ENCODE measurements at regions not wholly inside any gene's neighbourhood (a gene's known extent, or its start where the extent isn't known, plus 50 kb on each side); places are given as distances from the start of the nearest gene placed in this dataset.
"Not testable (repeated sequence)": the region's sequence is repeated elsewhere in the genome, so short reads cannot be mapped to it uniquely, and the experiment has no call there.

GRCh38 chr7:68371985-68372384 is 1226.3 kb upstream of the AUTS2 start:
- no peak for DNase-seq (ENCODE audit: low read depth, low spot score)

GRCh38 chr7:68376131-68376661 is 1222.1 kb upstream of the AUTS2 start:
- DNase-seq (ENCODE audit: low read depth, low spot score): no peak

GRCh38 chr7:68381731-68382130 is 1216.5 kb upstream of the AUTS2 start:
- no peak for DNase-seq (ENCODE audit: low read depth, low spot score)

- no peak for DNase-seq (ENCODE audit: low read depth, low spot score)
Measured at GRCh38 chr7:68384581-68384980, 1213.7 kb upstream of the AUTS2 start.

- no peak for DNase-seq (ENCODE audit: low read depth, low spot score)
Measured at GRCh38 chr7:68393051-68393450, 1205.2 kb upstream of the AUTS2 start.

- no peak for DNase-seq (ENCODE audit: low read depth, low spot score)
Measured at GRCh38 chr7:68394131-68394530, 1204.1 kb upstream of the AUTS2 start.

- DNase-seq (ENCODE audit: low read depth, low spot score): no peak
Measured at GRCh38 chr7:68399991-68400590, 1198.2 kb upstream of the AUTS2 start.

- no peak for DNase-seq (ENCODE audit: low read depth, low spot score)
Measured at GRCh38 chr7:68400783-68401182, 1197.5 kb upstream of the AUTS2 start.

GRCh38 chr7:68401313-68401712 is 1197.0 kb upstream of the AUTS2 start:
- DNase-seq (ENCODE audit: low read depth, low spot score): no peak

- DNase-seq (ENCODE audit: low read depth, low spot score): no peak
Measured at GRCh38 chr7:68406480-68406879, 1191.8 kb upstream of the AUTS2 start.

- DNase-seq (ENCODE audit: low read depth, low spot score): no peak
Measured at GRCh38 chr7:68407460-68407859, 1190.8 kb upstream of the AUTS2 start.

GRCh38 chr7:68408873-68409272 is 1189.4 kb upstream of the AUTS2 start:
- DNase-seq (ENCODE audit: low read depth, low spot score): no peak

GRCh38 chr7:68409851-68410250 is 1188.4 kb upstream of the AUTS2 start:
- DNase-seq (ENCODE audit: low read depth, low spot score): no peak

GRCh38 chr7:68410693-68411092 is 1187.6 kb upstream of the AUTS2 start:
- not testable (repeated sequence) for DNase-seq (ENCODE audit: low read depth, low spot score)

- DNase-seq (ENCODE audit: low read depth, low spot score): no peak
Measured at GRCh38 chr7:68411742-68412141, 1186.5 kb upstream of the AUTS2 start.

GRCh38 chr7:68414631-68415425 is 1183.4 kb upstream of the AUTS2 start:
- no peak for DNase-seq (ENCODE audit: low read depth, low spot score)

- no peak for DNase-seq (ENCODE audit: low read depth, low spot score)
Measured at GRCh38 chr7:68417002-68417401, 1181.3 kb upstream of the AUTS2 start.

- no peak for DNase-seq (ENCODE audit: low read depth, low spot score)
Measured at GRCh38 chr7:68417659-68418058, 1180.6 kb upstream of the AUTS2 start.

GRCh38 chr7:68420342-68421192 is 1177.7 kb upstream of the AUTS2 start:
- DNase-seq (ENCODE audit: low read depth, low spot score): no peak

GRCh38 chr7:68421712-68422111 is 1176.6 kb upstream of the AUTS2 start:
- no peak for DNase-seq (ENCODE audit: low read depth, low spot score)

- DNase-seq (ENCODE audit: low read depth, low spot score): no peak
Measured at GRCh38 chr7:68422281-68422680, 1176.0 kb upstream of the AUTS2 start.

- DNase-seq (ENCODE audit: low read depth, low spot score): no peak
Measured at GRCh38 chr7:68423356-68423755, 1174.9 kb upstream of the AUTS2 start.

Measured in activated naive CD8-positive, alpha-beta T cell treated with anti-CD3 and anti-CD28 coated beads, Interleukin-2, amount 50 U/mL, for 16 hours (primary cell).